ENCODE measurements at regions not wholly inside any gene's neighbourhood (a gene's known extent, or its start where the extent isn't known, plus 50 kb on each side); places are given as distances from the start of the nearest gene placed in this dataset.

GRCh38 chr9:107226421-107226820 lies 56.7 kb upstream of the RAD23B start:
- in situ Hi-C loops (cut with HindIII; ENCODE audit: low sequenced_read_pairs), result no loop called here
- no peak for DNase-seq (ENCODE audit: low read depth, low spot score)
- TF ChIP-seq, protein P1, sequence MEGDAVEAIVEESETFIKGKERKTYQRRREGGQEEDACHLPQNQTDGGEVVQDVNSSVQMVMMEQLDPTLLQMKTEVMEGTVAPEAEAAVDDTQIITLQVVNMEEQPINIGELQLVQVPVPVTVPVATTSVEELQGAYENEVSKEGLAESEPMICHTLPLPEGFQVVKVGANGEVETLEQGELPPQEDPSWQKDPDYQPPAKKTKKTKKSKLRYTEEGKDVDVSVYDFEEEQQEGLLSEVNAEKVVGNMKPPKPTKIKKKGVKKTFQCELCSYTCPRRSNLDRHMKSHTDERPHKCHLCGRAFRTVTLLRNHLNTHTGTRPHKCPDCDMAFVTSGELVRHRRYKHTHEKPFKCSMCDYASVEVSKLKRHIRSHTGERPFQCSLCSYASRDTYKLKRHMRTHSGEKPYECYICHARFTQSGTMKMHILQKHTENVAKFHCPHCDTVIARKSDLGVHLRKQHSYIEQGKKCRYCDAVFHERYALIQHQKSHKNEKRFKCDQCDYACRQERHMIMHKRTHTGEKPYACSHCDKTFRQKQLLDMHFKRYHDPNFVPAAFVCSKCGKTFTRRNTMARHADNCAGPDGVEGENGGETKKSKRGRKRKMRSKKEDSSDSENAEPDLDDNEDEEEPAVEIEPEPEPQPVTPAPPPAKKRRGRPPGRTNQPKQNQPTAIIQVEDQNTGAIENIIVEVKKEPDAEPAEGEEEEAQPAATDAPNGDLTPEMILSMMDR (IDR thresholded peaks at IDR 0.05; ENCODE audit: low read depth, low read length), result no peak
- no peak overlapping the region for H3K4me3 ChIP-seq (ENCODE audit: low read depth, low read length)

GRCh38 chr9:107227774-107228173 lies 55.3 kb upstream of the RAD23B start:
- H3K4me3 ChIP-seq (ENCODE audit: low read depth, low read length), result no peak overlapping the region
- in situ Hi-C loops (cut with HindIII; ENCODE audit: low sequenced_read_pairs), result no loop called here
- DNase-seq (ENCODE audit: low read depth, low spot score), result no peak
- TF ChIP-seq, protein P1 (IDR thresholded peaks at IDR 0.05; ENCODE audit: low read depth, low read length), result no peak

DNA sequence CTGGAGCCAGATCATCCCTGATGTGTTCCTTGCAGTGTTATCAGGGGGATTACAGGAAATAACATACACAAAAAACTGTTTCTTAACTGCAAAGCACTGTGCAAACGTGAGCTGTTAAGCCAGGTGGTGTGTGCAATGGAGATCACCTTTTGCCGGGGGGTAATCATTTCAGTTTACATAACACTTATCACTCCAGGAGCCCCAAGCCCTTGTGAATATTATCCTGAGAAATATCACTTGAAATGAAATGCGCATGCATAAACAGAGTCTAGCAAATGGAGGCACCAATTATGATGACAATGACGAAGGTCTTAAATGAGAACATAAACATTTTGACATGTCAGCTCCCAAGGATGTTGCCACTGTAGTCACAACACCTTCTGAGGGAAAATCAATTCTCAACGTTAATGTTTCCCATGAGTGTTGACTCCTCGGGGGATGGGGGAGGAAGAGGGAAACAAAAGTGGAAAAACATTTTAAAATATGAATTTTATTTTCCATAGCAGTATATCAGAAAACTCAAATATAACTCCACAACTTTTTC lies 54.5 kb upstream of the RAD23B start:
- H3K4me3 ChIP-seq (ENCODE audit: low read depth, low read length), result no peak overlapping the region
- in situ Hi-C loops (cut with HindIII; ENCODE audit: low sequenced_read_pairs), result no loop called here
- TF ChIP-seq, protein P1 (IDR thresholded peaks at IDR 0.05; ENCODE audit: low read depth, low read length), result no peak
- no peak for DNase-seq (ENCODE audit: low read depth, low spot score)

DNA sequence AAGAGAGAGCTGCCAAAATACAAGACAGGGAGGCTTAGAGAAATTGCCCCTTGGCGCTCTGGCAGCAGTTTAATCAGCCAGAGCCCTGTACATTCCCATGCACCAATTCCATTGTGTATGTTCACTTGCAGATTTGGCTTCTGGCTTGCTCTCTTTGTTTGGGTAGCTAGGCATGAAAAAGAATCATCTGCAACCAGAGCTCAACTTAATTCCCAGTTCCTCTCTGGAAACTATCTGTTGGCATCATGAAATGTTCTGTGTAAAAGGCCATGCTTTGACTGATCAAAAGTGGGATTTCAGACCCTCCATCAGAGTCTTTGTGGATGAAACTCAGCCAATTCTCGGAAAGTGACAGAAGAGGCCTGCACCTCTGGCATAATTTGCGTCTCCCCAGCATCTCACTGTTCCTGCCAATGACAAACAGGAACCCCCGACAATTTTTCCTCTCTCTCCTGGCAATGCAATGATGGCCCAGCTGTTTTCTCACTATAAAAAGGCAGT lies 53.8 kb upstream of the RAD23B start:
- TF ChIP-seq, protein P1 (IDR thresholded peaks at IDR 0.05; ENCODE audit: low read depth, low read length), result no peak
- H3K4me3 ChIP-seq (ENCODE audit: low read depth, low read length), result no peak overlapping the region
- no peak for DNase-seq (ENCODE audit: low read depth, low spot score)
- in situ Hi-C loops (cut with HindIII; ENCODE audit: low sequenced_read_pairs), result no loop called here
